Naive thymus-derived CD4-positive, alpha-beta T cell (primary cell): ENCODE measurements at regions not wholly inside any gene's neighbourhood (a gene's known extent, or its start where the extent isn't known, plus 50 kb on each side); places are given as distances from the start of the nearest gene placed in this dataset.

ENCODE experiments used
- ATAC-seq: fragments of 150-1000 bp; cut with Tn5 transposase; 2 replicates; pipeline ENCODE4 v1.10.0; 2021; ENCODE audit warnings: mild to moderate bottlenecking, moderate library complexity
- CTCF ChIA-PET: fragments of 350-600 bp; sonication (Branson Sonifier 250); formaldehyde crosslinking; loops from one replicate; lab custom pipeline; 2021; ENCODE audit warnings: antibody characterized with exemption; lab: Charles Lee
- POLR2A ChIA-PET: fragments of 350-600 bp; sonication (Branson Sonifier 250); formaldehyde crosslinking; loops from one replicate; lab custom pipeline; 2021; ENCODE audit warnings: antibody characterized with exemption, inconsistent platforms; lab: Charles Lee
- DNase-seq, 9 donors: peaks; one replicate each; pipeline versions ENCODE4 v3.0.0 to v3.0.0-alpha.2; 2020 to 2022; ENCODE audit warnings: mixed read lengths in 1 of 9
- H3K27ac ChIP-seq: one replicate; pipeline ENCODE4 v1.7.0; 2013; ENCODE audit warnings: mild to moderate bottlenecking, low read depth, low read length, moderate library complexity
- H3K27me3 ChIP-seq, 2 donors: one replicate each; pipeline ENCODE4 v1.7.0; 2013; ENCODE audit warnings: low read length in 2 of 2, mild to moderate bottlenecking in 2 of 2, moderate library complexity in 2 of 2; ENCODE audit not compliant: control insufficient read depth in 2 of 2, insufficient read depth in 2 of 2
- H3K36me3 ChIP-seq, 3 experiments: 1 replicate in 2 of 3; 2 replicates in 1 of 3; pipeline ENCODE4 v1.7.0; 2013; ENCODE audit warnings: low read length in 3 of 3, mild to moderate bottlenecking in 3 of 3, moderate library complexity in 1 of 3; ENCODE audit not compliant: insufficient read depth in 3 of 3, control insufficient read depth in 2 of 3
- H3K4me1 ChIP-seq, 2 donors: one replicate each; pipeline ENCODE4 v1.7.0; 2013; ENCODE audit warnings: low read length in 2 of 2, mild to moderate bottlenecking in 2 of 2, moderate library complexity in 1 of 2; ENCODE audit not compliant: control insufficient read depth in 2 of 2, insufficient read depth in 2 of 2
- H3K4me3 ChIP-seq: 2 replicates; pipeline ENCODE4 v1.7.0; 2013; ENCODE audit warnings: mild to moderate bottlenecking, low read length
- H3K9me3 ChIP-seq, 3 experiments: 1 replicate in 2 of 3; 2 replicates in 1 of 3; pipeline ENCODE4 v1.7.0; 2013; ENCODE audit warnings: low read length in 3 of 3; ENCODE audit not compliant: control insufficient read depth in 2 of 3
- H3K27ac Mint-ChIP-seq, 9 donors: one replicate each; pipeline ENCODE4 v1.8.0; 2020 to 2022; ENCODE audit warnings: mixed read lengths in 9 of 9, mild to moderate bottlenecking in 8 of 9, moderate library complexity in 5 of 9, inconsistent platforms in 2 of 9
- H3K27me3 Mint-ChIP-seq, 5 donors: one replicate each; pipeline ENCODE4 v1.8.0; 2021 to 2022; ENCODE audit warnings: mixed read lengths in 5 of 5, mild to moderate bottlenecking in 1 of 5
- H3K36me3 Mint-ChIP-seq, 5 donors: one replicate each; pipeline ENCODE4 v1.8.0; 2020 to 2022; ENCODE audit warnings: mixed read lengths in 5 of 5, mild to moderate bottlenecking in 3 of 5, inconsistent platforms in 1 of 5
- H3K4me1 Mint-ChIP-seq, 7 donors: one replicate each; pipeline ENCODE4 v1.8.0; 2020 to 2022; ENCODE audit warnings: mixed read lengths in 7 of 7, mild to moderate bottlenecking in 3 of 7, inconsistent platforms in 1 of 7
- H3K4me3 Mint-ChIP-seq, 10 donors: one replicate each; pipeline ENCODE4 v1.8.0; 2020 to 2022; ENCODE audit warnings: mild to moderate bottlenecking in 10 of 10, mixed read lengths in 10 of 10, moderate library complexity in 6 of 10, inconsistent platforms in 2 of 10
- H3K9me3 Mint-ChIP-seq, 11 donors: one replicate each; pipeline ENCODE4 v1.8.0; 2020 to 2022; ENCODE audit warnings: mixed read lengths in 11 of 11, mild to moderate bottlenecking in 4 of 11, inconsistent platforms in 1 of 11, moderate library complexity in 1 of 11
- intact Hi-C, 2 donors: fragments of 100-400 bp; cut with micrococcal nuclease; formaldehyde crosslinking; loops; one replicate each; pipeline ENCODE4 v1.15.1; 2023

DNA sequence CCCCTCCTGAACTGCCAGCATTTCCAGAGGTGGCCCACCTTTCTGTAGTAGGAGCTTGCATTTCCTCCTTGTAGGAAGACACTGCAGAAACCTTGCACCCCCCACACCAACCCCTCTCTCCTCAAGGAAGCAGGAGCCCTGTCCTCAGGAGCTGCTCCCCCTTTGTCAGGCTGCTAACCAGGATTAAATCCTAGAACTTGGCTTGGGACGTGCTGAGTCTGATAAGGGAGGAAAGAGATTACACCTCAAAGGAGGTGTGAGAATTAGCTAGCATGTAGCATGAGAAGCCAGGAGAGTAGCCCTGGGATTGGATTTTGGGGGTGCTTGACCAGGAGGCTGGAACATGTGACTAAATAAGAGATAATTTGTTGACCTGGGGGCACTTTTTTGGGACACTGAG is 119.8 kb upstream of the ALDH1B1 start:
- POLR2A ChIA-PET = no interaction called here

DNA sequence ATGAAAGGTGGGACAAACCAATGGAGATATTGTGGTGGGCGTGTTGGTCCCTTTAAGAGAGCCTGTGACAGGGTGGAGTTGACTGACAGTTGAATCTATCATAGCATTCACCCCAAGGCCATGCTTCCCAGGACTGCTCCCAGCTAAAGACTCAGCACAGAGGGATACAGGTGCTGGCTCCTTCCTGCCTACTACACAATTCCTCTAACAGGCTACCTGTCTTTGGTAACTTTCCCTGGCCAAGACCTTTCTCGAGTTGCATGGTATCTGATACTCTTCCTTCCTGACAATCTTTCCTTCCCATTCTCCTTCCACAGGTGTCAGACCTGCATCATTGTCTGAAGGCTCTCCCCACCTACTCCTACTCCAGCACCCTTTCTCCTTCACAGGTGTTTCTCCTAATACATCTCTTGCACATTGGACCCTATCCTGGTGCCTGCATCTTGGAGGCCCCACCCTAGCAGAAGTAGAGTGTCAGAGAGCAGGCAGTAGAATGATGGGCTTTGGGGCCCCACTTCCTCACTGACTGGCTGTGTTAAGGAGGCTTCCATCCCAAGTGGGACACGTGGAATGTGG is 120.7 kb upstream of the ALDH1B1 start:
- ChIA-PET POLR2A (no interaction called here), CTCF (no interaction called here)
- intact Hi-C loops = no loop called here
- Histone ChIP-seq H3K27ac (no peak overlapping the region), H3K4me3 (no peak overlapping the region), H3K4me1 (no peaks in the 10 kb centered on the region), H3K9me3 (no peaks in the 10 kb centered on the region), H3K27me3 (peaks cover 0 to under 1% of the 10 kb centered on the region in 2 donors), H3K36me3 (no peaks in the 10 kb centered on the region)
- Mint-ChIP-seq H3K4me1 (no peaks in the 10 kb centered on the region), H3K4me3 (no peak overlapping the region), H3K27ac (no peak overlapping the region), H3K36me3 (peaks cover 0 to under 1% (median under 1%) of the 10 kb centered on the region in 5 donors), H3K27me3 (peaks cover 0 to 4% (median 1%) of the 10 kb centered on the region in 5 donors), H3K9me3 (peaks cover 0 to 3% (median 1%) of the 10 kb centered on the region in 11 donors)
- ATAC-seq (no peak), DNase-seq (no peak)

More for the DNA sequence above, 119.8 kb upstream of the ALDH1B1 start:
- Mint-ChIP-seq H3K4me1 (peaks cover 0 to 6% (median 5%) of the 10 kb centered on the region in 7 donors), H3K27me3 (peaks cover 0 to 4% (median 0%) of the 10 kb centered on the region in 5 donors), H3K36me3 (no peaks in the 10 kb centered on the region), H3K9me3 (peaks cover 0 to 3% (median 0%) of the 10 kb centered on the region in 11 donors), H3K27ac (no peak overlapping the region), H3K4me3 (no peak overlapping the region)
- H3K4me3 ChIP-seq = no peak overlapping the region
- DNase-seq (no peak), ATAC-seq (no peak)
- no peaks in the 10 kb centered on the region for H3K27me3 ChIP-seq
- H3K9me3 ChIP-seq = no peaks in the 10 kb centered on the region
- intact Hi-C loops = no loop called here
- H3K27ac ChIP-seq = no peak overlapping the region
- CTCF ChIA-PET = no interaction called here
- H3K4me1 ChIP-seq = no peaks in the 10 kb centered on the region
- no peaks in the 10 kb centered on the region for H3K36me3 ChIP-seq

DNA sequence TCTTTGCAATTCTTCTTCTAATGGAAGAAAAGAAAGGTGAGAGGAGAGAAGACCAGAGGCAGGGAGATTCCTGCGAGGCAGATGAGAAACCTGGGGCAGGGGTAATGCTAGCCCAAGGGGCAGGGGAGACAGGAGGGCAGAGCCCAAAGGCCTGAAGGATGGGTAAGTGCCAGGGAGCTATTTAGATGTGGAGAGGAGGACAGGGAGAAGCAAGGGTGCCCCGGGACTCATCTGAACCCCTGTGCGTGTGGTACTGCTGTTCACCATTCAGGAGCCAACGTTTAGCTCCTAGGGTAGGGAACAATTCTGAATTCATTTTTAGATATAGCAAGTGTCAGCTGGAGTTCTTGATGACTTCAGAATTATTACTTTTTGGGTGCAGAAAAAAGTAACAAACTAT is 122.7 kb upstream of the ALDH1B1 start:
- Histone ChIP-seq H3K27ac (no peak overlapping the region), H3K36me3 (no peaks in the 10 kb centered on the region), H3K4me3 (no peak overlapping the region), H3K27me3 (peaks cover 0 to 4% of the 10 kb centered on the region in 2 donors), H3K9me3 (no peaks in the 10 kb centered on the region), H3K4me1 (no peaks in the 10 kb centered on the region)
- Mint-ChIP-seq H3K4me1 (no peaks in the 10 kb centered on the region), H3K27ac (no peak overlapping the region), H3K36me3 (peaks cover 0 to 14% (median 4%) of the 10 kb centered on the region in 5 donors), H3K27me3 (peaks cover 0 to 19% (median 7%) of the 10 kb centered on the region in 5 donors), H3K4me3 (no peak overlapping the region), H3K9me3 (peaks cover 3 to 21% (median 10%) of the 10 kb centered on the region in 11 donors)
- ChIA-PET CTCF (no interaction called here), POLR2A (no interaction called here)
- ATAC-seq = no peak
- intact Hi-C loops = no loop called here
- DNase-seq = no peak

DNA sequence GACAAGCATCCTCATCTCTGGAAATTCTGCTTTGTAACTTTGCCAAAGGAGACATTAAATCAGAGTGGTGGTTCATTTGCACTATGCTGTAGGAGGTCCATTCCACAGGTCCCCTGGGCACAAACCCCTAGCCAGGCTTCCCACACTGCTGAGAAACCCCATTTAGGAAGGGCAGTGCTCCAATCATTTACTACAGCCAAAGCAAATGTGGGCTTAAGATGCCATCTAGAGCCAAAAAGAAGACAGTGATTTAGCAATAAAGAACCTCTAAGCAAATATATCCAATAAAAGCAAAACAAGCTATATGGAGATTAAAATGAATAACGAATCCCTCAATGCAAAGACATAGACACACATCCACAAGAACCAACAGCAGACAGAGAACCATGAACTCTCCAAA is 129.0 kb upstream of the ALDH1B1 start:
- H3K36me3 ChIP-seq = no peaks in the 10 kb centered on the region
- H3K9me3 ChIP-seq = peaks cover 0 to 5% (median 0%) of the 10 kb centered on the region in 3 experiments
- CTCF ChIA-PET = no interaction called here
- peaks cover 0 to 4% of the 10 kb centered on the region in 2 donors for H3K27me3 ChIP-seq
- H3K27ac ChIP-seq = no peak overlapping the region
- DNase-seq = no peak
- Mint-ChIP-seq H3K4me3 (no peak overlapping the region), H3K27ac (no peak overlapping the region), H3K9me3 (peaks cover 9 to 39% (median 23%) of the 10 kb centered on the region in 11 donors), H3K27me3 (peaks cover 8 to 32% (median 23%) of the 10 kb centered on the region in 5 donors), H3K4me1 (no peaks in the 10 kb centered on the region), H3K36me3 (peaks cover 0 to 30% (median 16%) of the 10 kb centered on the region in 5 donors)
- H3K4me1 ChIP-seq = no peaks in the 10 kb centered on the region
- POLR2A ChIA-PET = no interaction called here
- no peak for ATAC-seq
- intact Hi-C loops = loop anchor here in 1 of 2 donors (1.0 kb wide), 2 partner anchors 175 to 350 kb away; no protein-coding TSS in a partner anchor
- H3K4me3 ChIP-seq = no peak overlapping the region

DNA sequence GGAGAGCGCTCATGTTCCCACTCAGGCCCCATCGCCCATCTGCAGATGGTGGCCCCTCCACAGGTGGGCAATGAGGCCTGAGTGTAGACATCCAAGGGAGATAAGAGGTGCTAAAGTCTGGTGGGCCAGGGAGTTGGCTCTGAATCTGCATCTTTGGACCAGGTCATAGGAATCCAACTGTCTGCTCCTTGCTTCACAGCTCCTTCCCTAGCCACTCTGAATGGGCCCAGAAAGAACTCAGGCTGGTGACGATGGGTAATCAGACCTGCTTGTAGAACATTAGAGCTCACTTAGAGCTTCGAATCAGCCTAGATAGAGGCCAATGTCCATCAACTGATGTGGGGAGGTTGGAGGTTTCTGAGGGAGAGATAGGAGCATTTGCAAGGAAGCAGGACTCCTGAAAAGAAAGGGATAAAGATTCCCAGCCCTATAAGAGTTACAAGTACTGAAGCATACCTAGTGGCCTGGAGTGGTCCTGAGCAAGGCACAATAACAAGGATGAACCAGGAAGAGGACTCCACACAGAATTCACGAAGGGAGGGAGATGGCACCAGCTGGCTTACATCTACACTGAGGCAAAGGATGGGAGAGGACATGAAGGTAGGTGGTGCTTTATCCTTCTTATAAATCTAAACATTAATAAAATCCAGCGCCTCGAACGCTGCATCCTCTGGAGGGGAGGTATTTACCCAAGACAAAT is 132.8 kb upstream of the ALDH1B1 start:
- Mint-ChIP-seq H3K4me1 (no peaks in the 10 kb centered on the region), H3K4me3 (no peak overlapping the region), H3K27me3 (peaks cover 2 to 30% (median 14%) of the 10 kb centered on the region in 5 donors), H3K36me3 (peaks cover 0 to 21% (median 6%) of the 10 kb centered on the region in 5 donors), H3K27ac (no peak overlapping the region), H3K9me3 (peaks cover 3 to 18% (median 12%) of the 10 kb centered on the region in 11 donors)
- Histone ChIP-seq H3K9me3 (peaks cover 0 to 5% (median 0%) of the 10 kb centered on the region in 3 experiments), H3K27me3 (no peaks in the 10 kb centered on the region), H3K4me1 (no peaks in the 10 kb centered on the region), H3K36me3 (no peaks in the 10 kb centered on the region), H3K4me3 (no peak overlapping the region), H3K27ac (no peak overlapping the region)
- CTCF ChIA-PET = no interaction called here
- intact Hi-C loops = no loop called here
- DNase-seq = no peak
- no peak for ATAC-seq
- POLR2A ChIA-PET = no interaction called here

DNA sequence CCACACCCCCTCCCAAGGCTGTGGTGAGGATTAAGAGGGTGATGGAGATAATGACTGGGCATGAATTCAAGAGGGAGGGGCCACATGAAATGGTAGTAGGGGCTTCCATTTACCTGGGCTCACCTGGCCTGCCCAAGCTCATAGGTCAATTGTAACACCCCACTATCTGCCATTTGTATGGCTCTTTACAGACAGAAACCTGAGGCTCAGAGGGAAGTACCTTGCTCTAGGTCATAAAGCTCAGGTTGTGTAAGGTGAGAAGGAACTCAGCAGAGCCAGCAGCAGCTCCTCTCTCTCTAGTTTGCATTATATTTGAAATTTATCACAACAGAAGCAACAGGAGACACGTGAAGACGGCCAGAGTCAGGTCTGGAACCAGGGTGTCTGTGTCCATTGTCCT is 133.4 kb upstream of the ALDH1B1 start:
- DNase-seq (no peak), ATAC-seq (no peak)
- POLR2A ChIA-PET = no interaction called here
- Histone ChIP-seq H3K4me3 (no peak overlapping the region), H3K36me3 (no peaks in the 10 kb centered on the region), H3K9me3 (no peaks in the 10 kb centered on the region), H3K27ac (no peak overlapping the region), H3K27me3 (no peaks in the 10 kb centered on the region), H3K4me1 (no peaks in the 10 kb centered on the region)
- no peak overlapping the region for H3K27ac Mint-ChIP-seq
- H3K9me3 Mint-ChIP-seq = peaks cover 3 to 12% (median 6%) of the 10 kb centered on the region in 11 donors
- H3K36me3 Mint-ChIP-seq = peaks cover 0 to 15% (median 6%) of the 10 kb centered on the region in 5 donors
- H3K4me1 Mint-ChIP-seq = no peaks in the 10 kb centered on the region
- CTCF ChIA-PET = no interaction called here
- peaks cover 2 to 25% (median 10%) of the 10 kb centered on the region in 5 donors for H3K27me3 Mint-ChIP-seq
- intact Hi-C loops = no loop called here
- no peak overlapping the region for H3K4me3 Mint-ChIP-seq
